Neural cell (in vitro differentiated cells): ENCODE measurements at regions not wholly inside any gene's neighbourhood (a gene's known extent, or its start where the extent isn't known, plus 50 kb on each side); places are given as distances from the start of the nearest gene placed in this dataset.

Experiments
- H2AFZ ChIP-seq: fragments of 200-600, 300-800 bp; sonication (generic), shearing (Covaris generic); 2 replicates; pipeline ENCODE4 v1.6.0; 2014; ENCODE audit warnings: low read depth, mild to moderate bottlenecking, antibody characterized with exemption, low read length, moderate library complexity
- H3F3A ChIP-seq: fragments of 200-600 bp; shearing (Covaris generic); 2 replicates; pipeline ENCODE4 v1.6.1; 2016; ENCODE audit warnings: mild to moderate bottlenecking, moderate library complexity, mixed read lengths, antibody characterized with exemption, low read length; ENCODE audit not compliant: insufficient read depth, poor library complexity, severe bottlenecking
- H3K27ac ChIP-seq: fragments of 200-600, 300-800 bp; sonication (generic), shearing (Covaris generic); 2 replicates; pipeline ENCODE4 v1.5.1; 2014; ENCODE audit warnings: mild to moderate bottlenecking, low read length, moderate library complexity
- H3K27me3 ChIP-seq: fragments of 300-800, 200-600 bp; sonication (generic), shearing (Covaris generic); 2 replicates; pipeline ENCODE4 v1.6.0; 2014; ENCODE audit warnings: mild to moderate bottlenecking, low read depth, low read length, moderate library complexity; ENCODE audit not compliant: insufficient read depth
- H3K36me3 ChIP-seq: fragments of 300-800, 200-600 bp; sonication (generic), shearing (Covaris generic); 2 replicates; pipeline ENCODE4 v1.5.1; 2014; ENCODE audit warnings: mild to moderate bottlenecking, antibody characterized with exemption, low read length, moderate library complexity; ENCODE audit not compliant: insufficient read depth
- H3K4me2 ChIP-seq: fragments of 300-800, 200-600 bp; sonication (generic), shearing (Covaris generic); 2 replicates; pipeline ENCODE4 v1.6.0; 2014; ENCODE audit warnings: mild to moderate bottlenecking, low read length
- H3K4me3 ChIP-seq: fragments of 300-800, 200-600 bp; sonication (generic), shearing (Covaris generic); 2 replicates; pipeline ENCODE4 v1.5.1; 2014; ENCODE audit warnings: mild to moderate bottlenecking, low read length, moderate library complexity
- H3K79me2 ChIP-seq: fragments of 200-600 bp; shearing (Covaris generic); replicated peaks from 2 replicates; pipeline ENCODE4 v1.6.0; 2014; ENCODE audit warnings: mild to moderate bottlenecking, low read length, moderate library complexity; ENCODE audit not compliant: insufficient read depth
- H3K9ac ChIP-seq: fragments of 300-800, 200-600 bp; sonication (generic), shearing (Covaris generic); 2 replicates; pipeline ENCODE4 v1.6.1; 2016; ENCODE audit warnings: mild to moderate bottlenecking, low read length, mixed read lengths
- H3K9me2 ChIP-seq: fragments of 200-600 bp; shearing (Covaris generic); 2 replicates; pipeline ENCODE4 v1.6.1; 2016; ENCODE audit warnings: mild to moderate bottlenecking, low read length, mixed read lengths; ENCODE audit not compliant: insufficient read depth
- H3K9me3 ChIP-seq: fragments of 200-600, 300-800 bp; sonication (generic), shearing (Covaris generic); 2 replicates; pipeline ENCODE4 v1.6.1; 2016; ENCODE audit warnings: mild to moderate bottlenecking, mixed run types, low read length, moderate library complexity, mixed read lengths
- H4K20me1 ChIP-seq: fragments of 200-600 bp; shearing (Covaris generic); 2 replicates; pipeline ENCODE4 v1.6.1; 2016; ENCODE audit warnings: mild to moderate bottlenecking, mixed run types; ENCODE audit not compliant: insufficient read depth
- EP300 ChIP-seq: fragments of 450-650 bp; conservative IDR thresholded peaks from 2 replicates; pipeline ENCODE4 v1.6.1; 2014; ENCODE audit warnings: antibody characterized with exemption, mild to moderate bottlenecking, moderate library complexity; ENCODE audit not compliant: poor library complexity, severe bottlenecking
- EZH2 ChIP-seq: fragments of 200-600, 300-800 bp; shearing (Covaris generic), sonication (generic); IDR thresholded peaks from 2 replicates; pipeline ENCODE4 v1.6.1; 2014; ENCODE audit warnings: antibody characterized with exemption, low read length, borderline replicate concordance, mild to moderate bottlenecking; ENCODE audit not compliant: insufficient read depth, poor library complexity, severe bottlenecking
- MXI1 ChIP-seq: fragments of 450-650 bp; conservative IDR thresholded peaks from 2 replicates; pipeline ENCODE4 v1.6.1; 2014; ENCODE audit warnings: antibody characterized with exemption, mild to moderate bottlenecking; ENCODE audit not compliant: poor library complexity, severe bottlenecking
- POLR2AphosphoS5 ChIP-seq: IDR thresholded peaks from 2 replicates; pipeline ENCODE4 v1.6.1; 2012
- RAD21 ChIP-seq: fragments of 450-650 bp; conservative IDR thresholded peaks from 2 replicates; pipeline ENCODE4 v1.6.1; 2014; ENCODE audit warnings: antibody characterized with exemption, mild to moderate bottlenecking, moderate library complexity
- SMC3 ChIP-seq: fragments of 450-650 bp; conservative IDR thresholded peaks from 2 replicates; pipeline ENCODE4 v1.6.1; 2014; ENCODE audit warnings: antibody characterized with exemption, mild to moderate bottlenecking, moderate library complexity; ENCODE audit not compliant: poor library complexity
- TAF1 ChIP-seq: IDR thresholded peaks from 2 replicates; pipeline ENCODE4 v1.6.1; 2012; ENCODE audit warnings: low read depth
- TF ChIP-seq, protein P1 (sequence below): IDR thresholded peaks from 2 replicates; pipeline ENCODE4 v1.6.1; 2012; ENCODE audit warnings: borderline replicate concordance
- TF ChIP-seq, protein P2 (sequence below): fragments of 450-650 bp; IDR thresholded peaks from 2 replicates; pipeline ENCODE4 v1.5.1; 2014; ENCODE audit warnings: antibody characterized with exemption, mild to moderate bottlenecking, moderate library complexity; ENCODE audit not compliant: poor library complexity, severe bottlenecking

- Histone ChIP-seq H3K4me2 (no peak overlapping the region), H3K9me3 (no peaks in the 10 kb centered on the region), H3K79me2 (no peaks in the 10 kb centered on the region), H3K9ac (no peak overlapping the region), H3K27me3 (no peaks in the 10 kb centered on the region), H3K4me3 (no peak overlapping the region), H3F3A (no peaks in the 10 kb centered on the region), H2AFZ (no peak overlapping the region), H3K9me2 (no peaks in the 10 kb centered on the region), H3K36me3 (no peaks in the 10 kb centered on the region), H3K27ac (no peak overlapping the region), H4K20me1 (no peaks in the 10 kb centered on the region)
- TF ChIP-seq POLR2AphosphoS5 (no peak), MXI1 (no peak), TAF1 (no peak), SMC3 (no peak), EP300 (no peak)
- TF ChIP-seq, protein P1, sequence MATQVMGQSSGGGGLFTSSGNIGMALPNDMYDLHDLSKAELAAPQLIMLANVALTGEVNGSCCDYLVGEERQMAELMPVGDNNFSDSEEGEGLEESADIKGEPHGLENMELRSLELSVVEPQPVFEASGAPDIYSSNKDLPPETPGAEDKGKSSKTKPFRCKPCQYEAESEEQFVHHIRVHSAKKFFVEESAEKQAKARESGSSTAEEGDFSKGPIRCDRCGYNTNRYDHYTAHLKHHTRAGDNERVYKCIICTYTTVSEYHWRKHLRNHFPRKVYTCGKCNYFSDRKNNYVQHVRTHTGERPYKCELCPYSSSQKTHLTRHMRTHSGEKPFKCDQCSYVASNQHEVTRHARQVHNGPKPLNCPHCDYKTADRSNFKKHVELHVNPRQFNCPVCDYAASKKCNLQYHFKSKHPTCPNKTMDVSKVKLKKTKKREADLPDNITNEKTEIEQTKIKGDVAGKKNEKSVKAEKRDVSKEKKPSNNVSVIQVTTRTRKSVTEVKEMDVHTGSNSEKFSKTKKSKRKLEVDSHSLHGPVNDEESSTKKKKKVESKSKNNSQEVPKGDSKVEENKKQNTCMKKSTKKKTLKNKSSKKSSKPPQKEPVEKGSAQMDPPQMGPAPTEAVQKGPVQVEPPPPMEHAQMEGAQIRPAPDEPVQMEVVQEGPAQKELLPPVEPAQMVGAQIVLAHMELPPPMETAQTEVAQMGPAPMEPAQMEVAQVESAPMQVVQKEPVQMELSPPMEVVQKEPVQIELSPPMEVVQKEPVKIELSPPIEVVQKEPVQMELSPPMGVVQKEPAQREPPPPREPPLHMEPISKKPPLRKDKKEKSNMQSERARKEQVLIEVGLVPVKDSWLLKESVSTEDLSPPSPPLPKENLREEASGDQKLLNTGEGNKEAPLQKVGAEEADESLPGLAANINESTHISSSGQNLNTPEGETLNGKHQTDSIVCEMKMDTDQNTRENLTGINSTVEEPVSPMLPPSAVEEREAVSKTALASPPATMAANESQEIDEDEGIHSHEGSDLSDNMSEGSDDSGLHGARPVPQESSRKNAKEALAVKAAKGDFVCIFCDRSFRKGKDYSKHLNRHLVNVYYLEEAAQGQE = no peak
These were observed 538.3 kb upstream of the CDH2 start for GRCh38 chr18:28715206-28715605.

DNA sequence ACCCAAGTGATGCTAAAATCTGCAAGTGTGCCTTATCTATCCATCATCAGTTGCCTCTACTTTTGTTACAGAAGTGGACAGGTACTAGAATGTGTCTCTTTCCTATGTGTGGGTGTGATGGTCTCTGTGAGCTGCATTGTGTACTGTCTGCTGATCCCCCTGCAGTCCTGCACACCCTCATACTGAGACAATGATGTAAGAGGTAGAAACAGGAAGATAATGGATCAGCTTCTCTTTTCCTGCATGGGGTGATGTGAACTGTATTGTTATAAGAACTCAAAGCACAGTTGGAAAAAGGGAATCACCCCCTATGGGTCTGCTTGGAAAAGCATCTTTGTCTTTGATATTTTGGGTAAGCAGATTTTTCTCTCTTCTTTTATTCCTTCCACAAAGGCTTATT is 537.6 kb upstream of the CDH2 start:
- Histone ChIP-seq H3K4me2 (no peak overlapping the region), H3K27ac (no peak overlapping the region)
- TF ChIP-seq SMC3 (no peak), EP300 (no peak), POLR2AphosphoS5 (no peak), TAF1 (no peak), EZH2 (no peak), MXI1 (no peak), RAD21 (no peak)
- TF ChIP-seq, protein P2, sequence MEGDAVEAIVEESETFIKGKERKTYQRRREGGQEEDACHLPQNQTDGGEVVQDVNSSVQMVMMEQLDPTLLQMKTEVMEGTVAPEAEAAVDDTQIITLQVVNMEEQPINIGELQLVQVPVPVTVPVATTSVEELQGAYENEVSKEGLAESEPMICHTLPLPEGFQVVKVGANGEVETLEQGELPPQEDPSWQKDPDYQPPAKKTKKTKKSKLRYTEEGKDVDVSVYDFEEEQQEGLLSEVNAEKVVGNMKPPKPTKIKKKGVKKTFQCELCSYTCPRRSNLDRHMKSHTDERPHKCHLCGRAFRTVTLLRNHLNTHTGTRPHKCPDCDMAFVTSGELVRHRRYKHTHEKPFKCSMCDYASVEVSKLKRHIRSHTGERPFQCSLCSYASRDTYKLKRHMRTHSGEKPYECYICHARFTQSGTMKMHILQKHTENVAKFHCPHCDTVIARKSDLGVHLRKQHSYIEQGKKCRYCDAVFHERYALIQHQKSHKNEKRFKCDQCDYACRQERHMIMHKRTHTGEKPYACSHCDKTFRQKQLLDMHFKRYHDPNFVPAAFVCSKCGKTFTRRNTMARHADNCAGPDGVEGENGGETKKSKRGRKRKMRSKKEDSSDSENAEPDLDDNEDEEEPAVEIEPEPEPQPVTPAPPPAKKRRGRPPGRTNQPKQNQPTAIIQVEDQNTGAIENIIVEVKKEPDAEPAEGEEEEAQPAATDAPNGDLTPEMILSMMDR = no peak
- TF ChIP-seq, protein P1 = no peak

More for the DNA sequence above, 537.6 kb upstream of the CDH2 start:
- Histone ChIP-seq H3K9me3 (no peaks in the 10 kb centered on the region), H3K9ac (no peak overlapping the region), H3K27me3 (no peaks in the 10 kb centered on the region), H3K36me3 (no peaks in the 10 kb centered on the region), H3K79me2 (no peaks in the 10 kb centered on the region), H4K20me1 (no peaks in the 10 kb centered on the region), H3K9me2 (no peaks in the 10 kb centered on the region), H3K4me3 (no peak overlapping the region), H2AFZ (no peak overlapping the region), H3F3A (no peaks in the 10 kb centered on the region)
